ENCODE measurements at regions not wholly inside any gene's neighbourhood (a gene's known extent, or its start where the extent isn't known, plus 50 kb on each side); places are given as distances from the start of the nearest gene placed in this dataset.

DNA sequence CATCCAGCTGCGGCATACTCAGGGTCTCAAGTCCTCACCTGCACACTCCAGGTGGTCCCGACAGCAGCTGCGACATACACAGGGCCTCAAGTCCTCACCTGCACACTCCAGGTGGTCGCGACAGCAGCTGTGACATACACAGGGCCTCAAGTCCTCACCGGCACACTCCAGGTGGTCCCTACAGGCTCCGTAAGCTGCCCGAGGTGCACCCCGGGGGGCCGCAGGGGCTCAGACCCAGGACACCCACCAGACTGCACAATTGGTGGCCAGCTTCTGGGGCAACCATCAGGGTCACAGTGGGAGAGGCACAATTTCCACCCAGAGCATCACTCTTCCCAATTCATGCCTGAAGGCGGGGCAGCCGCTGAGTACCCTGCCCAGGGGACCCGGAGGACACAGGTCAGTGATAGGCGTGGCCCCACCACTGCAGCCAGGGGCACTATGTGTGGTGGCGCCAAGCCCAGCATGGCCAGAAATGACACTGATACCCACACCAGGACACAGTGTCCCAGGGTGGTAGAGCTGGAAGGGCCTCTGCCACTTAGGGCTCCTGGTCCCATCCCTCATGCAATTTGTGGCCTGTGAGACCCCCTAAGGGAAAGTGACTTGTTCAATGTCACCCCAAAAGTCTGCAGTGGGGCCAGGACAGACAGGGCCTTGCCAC lies 57.5 kb upstream of the ZNF469 start:
- CTCF ChIA-PET (ENCODE audit: partially characterized antibody): interaction anchor here (0.6 to 2.1 kb wide), 4 partner anchors 10 to 320 kb away, joined by 3 to 5 read pairs (median 4); no protein-coding TSS in a partner anchor
- Histone ChIP-seq H3K23ac (ENCODE audit: insufficient read length) (no peak overlapping the region), H2AFZ (ENCODE audit: low read length) (no peak overlapping the region), H3K36me3 (ENCODE audit: control insufficient read depth in 2 of 4, insufficient read depth in 4 of 4, low read length in 3 of 4) (no peaks in the 10 kb centered on the region), H3K4me1 (replicated peaks in 1 of 4; ENCODE audit: control insufficient read depth in 3 of 4, insufficient read depth in 4 of 4, low read length in 3 of 4) (no peaks in the 10 kb centered on the region), H3K18ac (ENCODE audit: extremely low read depth, low read length) (no peak overlapping the region), H3K56ac (replicated peaks; ENCODE audit: insufficient read length, low read depth, low read length) (no peak overlapping the region), H4K5ac (ENCODE audit: insufficient read length, low read depth, low read length) (no peak overlapping the region), H3K9me3 (ENCODE audit: insufficient read depth in 2 of 2, low read depth in 1 of 2, low read length in 1 of 2) (peaks cover 6 to 13% of the 10 kb centered on the region in 2 experiments; a peak in 2 of 4 replicates), H3K4me2 (ENCODE audit: insufficient read depth in 1 of 2, low read depth in 2 of 2, low read length in 2 of 2) (no peak overlapping the region), H2BK12ac (ENCODE audit: low read depth, low read length) (no peak overlapping the region), H3K79me1 (ENCODE audit: low read depth, low read length) (no peaks in the 10 kb centered on the region), H3K27me3 (replicated peaks in 1 of 4; ENCODE audit: control insufficient read depth in 3 of 4, extremely low read depth in 1 of 4, insufficient read depth in 3 of 4, low read length in 3 of 4) (no peaks in the 10 kb centered on the region), H3K27ac (ENCODE audit: low read depth, low read length) (no peak overlapping the region), H3K14ac (ENCODE audit: insufficient read length) (no peak overlapping the region), H3K23me2 (ENCODE audit: low read depth, low read length) (no peaks in the 10 kb centered on the region), H2AK5ac (ENCODE audit: low read depth, low read length) (no peak overlapping the region), H2BK15ac (ENCODE audit: low read length) (no peak overlapping the region), H4K8ac (ENCODE audit: extremely low read depth, insufficient read depth, low read length) (no peak overlapping the region), H3K4me3 (ENCODE audit: extremely low read depth in 1 of 4, insufficient read depth in 2 of 4, low read depth in 3 of 4, low read length in 4 of 4) (no peak overlapping the region), H3K79me2 (ENCODE audit: control insufficient read depth in 1 of 2, insufficient read depth in 2 of 2, low read length in 2 of 2) (no peaks in the 10 kb centered on the region), H2BK5ac (ENCODE audit: low read depth, low read length) (no peak overlapping the region), H3K9ac (replicated peaks in 1 of 4; ENCODE audit: extremely low read depth in 1 of 4, low read depth in 3 of 4, low read length in 3 of 4) (no peak overlapping the region), H3K4ac (replicated peaks; ENCODE audit: insufficient read length, low read depth, low read length) (no peak overlapping the region), H4K20me1 (replicated peaks in 1 of 2; ENCODE audit: control insufficient read depth in 1 of 2, insufficient read depth in 2 of 2, low read length in 2 of 2) (peaks cover 0 to 1% of the 10 kb centered on the region in 2 experiments), H2BK120ac (replicated peaks; ENCODE audit: low read depth, low read length) (no peak overlapping the region), H2BK20ac (ENCODE audit: low read length) (no peak overlapping the region), H4K91ac (replicated peaks; ENCODE audit: insufficient read length, low read length) (no peak overlapping the region)
- no peak for DNase-seq (ENCODE audit: low read depth in 1 of 2, low spot score in 2 of 2)
- WGBS, 2 experiments (ENCODE audit: extremely low coverage in 1 of 2, insufficient coverage in 1 of 2, insufficient read length in 1 of 2, insufficient replicate concordance in 2 of 2, low coverage in 1 of 2, low lambda C conversion rate in 2 of 2, missing lambda C conversion rate in 1 of 2): 88% methylated on average over 12 of the region's 15 CpGs; no CpG with 5 or more reads in 1 of the 2 experiments
- no peak for FAIRE-seq
- POLR2A ChIA-PET (ENCODE audit: partially characterized antibody): interaction anchor here (1.3 kb wide), 1 partner anchor 10 kb away, joined by 3 read pairs; no protein-coding TSS in a partner anchor
- TF ChIP-seq JUND (IDR thresholded peaks at IDR 0.05; ENCODE audit: low read length) (no peak), GTF2F1 (IDR thresholded peaks at IDR 0.05; ENCODE audit: borderline replicate concordance, low read depth, low read length) (no peak), YY1 (IDR thresholded peaks at IDR 0.05; ENCODE audit: low read depth, low read length) (no peak), JUN (IDR thresholded peaks at IDR 0.05; ENCODE audit: low read depth, low read length) (no peak), CBX5 (IDR thresholded peaks at IDR 0.05; ENCODE audit: low read depth, low read length) (no peak), CEBPB (IDR thresholded peaks at IDR 0.05; ENCODE audit: low read depth, low read length) (no peak)
- TF ChIP-seq, protein P1, sequence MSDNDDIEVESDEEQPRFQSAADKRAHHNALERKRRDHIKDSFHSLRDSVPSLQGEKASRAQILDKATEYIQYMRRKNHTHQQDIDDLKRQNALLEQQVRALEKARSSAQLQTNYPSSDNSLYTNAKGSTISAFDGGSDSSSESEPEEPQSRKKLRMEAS (IDR thresholded peaks at IDR 0.05): no peak
- TF ChIP-seq, protein P2, sequence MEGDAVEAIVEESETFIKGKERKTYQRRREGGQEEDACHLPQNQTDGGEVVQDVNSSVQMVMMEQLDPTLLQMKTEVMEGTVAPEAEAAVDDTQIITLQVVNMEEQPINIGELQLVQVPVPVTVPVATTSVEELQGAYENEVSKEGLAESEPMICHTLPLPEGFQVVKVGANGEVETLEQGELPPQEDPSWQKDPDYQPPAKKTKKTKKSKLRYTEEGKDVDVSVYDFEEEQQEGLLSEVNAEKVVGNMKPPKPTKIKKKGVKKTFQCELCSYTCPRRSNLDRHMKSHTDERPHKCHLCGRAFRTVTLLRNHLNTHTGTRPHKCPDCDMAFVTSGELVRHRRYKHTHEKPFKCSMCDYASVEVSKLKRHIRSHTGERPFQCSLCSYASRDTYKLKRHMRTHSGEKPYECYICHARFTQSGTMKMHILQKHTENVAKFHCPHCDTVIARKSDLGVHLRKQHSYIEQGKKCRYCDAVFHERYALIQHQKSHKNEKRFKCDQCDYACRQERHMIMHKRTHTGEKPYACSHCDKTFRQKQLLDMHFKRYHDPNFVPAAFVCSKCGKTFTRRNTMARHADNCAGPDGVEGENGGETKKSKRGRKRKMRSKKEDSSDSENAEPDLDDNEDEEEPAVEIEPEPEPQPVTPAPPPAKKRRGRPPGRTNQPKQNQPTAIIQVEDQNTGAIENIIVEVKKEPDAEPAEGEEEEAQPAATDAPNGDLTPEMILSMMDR (IDR thresholded peaks at IDR 0.05; ENCODE audit: control extremely low read depth in 1 of 3, insufficient read depth in 1 of 3, low read depth in 1 of 3, low read length in 3 of 3): no peak
- TF ChIP-seq, protein P3, sequence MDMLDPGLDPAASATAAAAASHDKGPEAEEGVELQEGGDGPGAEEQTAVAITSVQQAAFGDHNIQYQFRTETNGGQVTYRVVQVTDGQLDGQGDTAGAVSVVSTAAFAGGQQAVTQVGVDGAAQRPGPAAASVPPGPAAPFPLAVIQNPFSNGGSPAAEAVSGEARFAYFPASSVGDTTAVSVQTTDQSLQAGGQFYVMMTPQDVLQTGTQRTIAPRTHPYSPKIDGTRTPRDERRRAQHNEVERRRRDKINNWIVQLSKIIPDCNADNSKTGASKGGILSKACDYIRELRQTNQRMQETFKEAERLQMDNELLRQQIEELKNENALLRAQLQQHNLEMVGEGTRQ (IDR thresholded peaks at IDR 0.05; ENCODE audit: low read length): no peak

Measured in H1 (cell line).